GM19351 (cell line): ENCODE measurements at regions not wholly inside any gene's neighbourhood (a gene's known extent, or its start where the extent isn't known, plus 50 kb on each side); places are given as distances from the start of the nearest gene placed in this dataset.
A peak's percentile ranks its signal among the peaks of the same experiment; 100 is the strongest.
"Not testable (repeated sequence)": the region's sequence is repeated elsewhere in the genome, so short reads cannot be mapped to it uniquely, and the experiment has no call there.

Source experiments
- ATAC-seq: cut with Tn5 transposase; IDR thresholded peaks from one replicate; pipeline ENCODE4 v1.9.1; 2021; ENCODE audit warnings: mild to moderate bottlenecking, moderate library complexity; ENCODE audit not compliant: unreplicated experiment

- not testable (repeated sequence) for ATAC-seq
Observed at GRCh38 chr11:82396639-82397038, 337.0 kb downstream of the FAM181B start.

DNA sequence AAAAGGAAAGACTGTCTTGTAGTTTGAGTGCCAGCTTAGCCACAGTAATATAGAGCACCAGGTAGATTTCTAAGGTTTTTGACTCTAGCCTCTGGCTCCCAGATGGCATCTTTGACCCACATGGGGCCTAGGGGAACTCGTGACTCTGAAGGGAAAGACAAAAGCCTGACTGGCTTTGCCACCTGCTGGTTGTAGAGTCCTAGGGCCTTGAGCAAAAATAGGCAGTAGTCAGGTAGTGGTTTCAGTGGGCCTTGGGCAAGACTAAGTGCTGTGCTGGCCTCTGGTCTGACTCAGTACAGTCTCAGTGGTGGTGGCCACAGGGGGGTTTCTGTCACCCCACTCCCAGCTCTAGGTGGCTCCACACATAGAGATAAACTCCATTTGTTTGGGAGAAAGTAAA, 349.4 kb downstream of the FAM181B start:
- no peak for ATAC-seq

DNA sequence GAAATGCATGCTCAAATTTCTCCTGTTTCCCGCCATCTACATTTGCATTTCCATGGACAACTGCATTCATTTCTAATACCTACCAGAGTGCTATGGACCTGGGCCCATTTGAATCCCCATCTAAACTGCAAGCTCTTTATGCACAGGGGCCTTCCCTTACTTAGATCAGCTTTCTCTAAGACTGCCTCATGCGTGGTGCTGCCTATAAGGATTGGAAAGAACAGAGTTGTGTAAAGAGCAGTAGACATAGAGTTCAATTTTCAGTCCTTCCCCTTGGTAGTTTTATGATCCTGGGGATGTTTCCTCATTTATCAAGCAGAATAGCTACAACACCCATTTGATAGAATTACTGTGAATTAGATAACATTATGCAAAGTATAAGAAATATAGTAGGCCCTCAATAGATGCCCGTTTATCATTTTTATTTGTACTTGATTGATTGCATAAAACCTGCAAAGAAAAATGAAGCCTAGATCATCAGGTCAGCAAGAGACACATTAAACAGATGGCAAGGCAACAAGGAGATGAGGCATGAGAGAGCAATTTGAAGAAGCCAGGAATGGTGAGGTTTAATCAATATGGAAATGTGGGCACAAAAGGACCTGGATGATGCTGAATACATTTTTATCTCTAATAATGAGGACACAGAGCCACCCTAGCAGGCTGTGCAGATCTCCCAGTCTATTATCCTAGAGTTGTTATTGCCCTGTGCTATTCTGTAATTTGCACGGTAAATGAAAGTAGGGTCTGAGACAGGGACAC, 359.7 kb downstream of the FAM181B start:
- ATAC-seq: no peak

DNA sequence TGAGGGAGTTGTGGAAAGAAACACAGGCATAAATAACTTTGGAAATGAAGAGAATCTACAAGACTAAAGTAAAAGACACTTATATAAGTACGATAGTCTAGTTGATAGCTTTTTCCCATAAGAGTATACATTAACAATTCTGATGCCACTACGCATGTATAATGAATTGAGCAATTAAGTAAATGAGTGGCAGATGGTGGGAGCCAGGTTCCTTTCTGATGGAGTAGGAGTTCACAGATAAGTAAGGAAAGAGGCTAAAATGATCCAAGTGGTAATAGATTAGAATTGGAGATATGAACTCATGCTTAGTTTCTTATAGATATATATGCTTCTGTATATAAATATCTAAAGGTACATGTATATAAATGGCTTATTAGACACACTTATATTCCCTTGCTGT, 368.3 kb downstream of the FAM181B start:
- ATAC-seq: no peak

DNA sequence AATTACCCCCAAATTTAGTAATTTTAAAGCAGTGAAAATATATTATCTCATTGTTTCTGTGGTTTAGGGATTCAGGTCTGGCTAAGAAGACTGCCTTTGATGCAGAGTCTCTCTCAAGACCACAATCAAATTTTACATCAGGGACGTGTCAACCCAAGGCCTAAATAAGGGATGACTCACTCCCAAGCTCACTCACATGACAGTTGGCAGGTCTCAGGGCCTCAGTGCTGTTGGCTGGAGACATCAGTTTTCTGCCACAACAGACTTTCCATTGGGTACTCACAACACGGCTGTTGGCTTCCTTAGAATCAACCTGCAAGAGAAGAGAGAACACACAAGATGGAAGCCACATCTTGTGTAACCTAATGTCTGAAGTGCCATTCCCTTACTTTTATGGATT, 377.3 kb downstream of the FAM181B start:
- ATAC-seq: no peak

- ATAC-seq: no peak
Observed at GRCh38 chr11:82355313-82355823, 378.3 kb downstream of the FAM181B start.

GRCh38 chr11:82326853-82327252, 406.8 kb downstream of the FAM181B start:
- ATAC-seq: no peak

- ATAC-seq: no peak
Observed at GRCh38 chr11:82321206-82321605, 412.5 kb downstream of the FAM181B start.

DNA sequence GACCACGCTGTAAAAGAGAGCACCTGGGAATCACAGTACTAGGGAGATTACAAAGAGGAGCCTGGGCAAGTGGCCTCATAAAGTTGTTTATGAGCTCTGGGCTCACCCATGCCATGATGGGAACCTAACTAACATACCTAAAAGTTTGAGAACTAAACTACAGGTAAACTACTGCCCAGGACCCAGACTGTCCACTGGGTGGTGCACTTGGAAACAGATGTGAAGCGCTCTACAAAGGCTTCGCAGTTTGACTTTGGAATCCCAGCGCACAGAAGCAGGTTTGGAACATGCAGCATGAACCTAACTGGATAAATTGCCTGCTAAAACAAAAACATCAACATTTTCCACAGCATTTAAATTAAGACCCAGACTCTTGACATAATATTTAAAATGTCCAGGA, 418.6 kb downstream of the FAM181B start:
- peak; percentile 79 for ATAC-seq

DNA sequence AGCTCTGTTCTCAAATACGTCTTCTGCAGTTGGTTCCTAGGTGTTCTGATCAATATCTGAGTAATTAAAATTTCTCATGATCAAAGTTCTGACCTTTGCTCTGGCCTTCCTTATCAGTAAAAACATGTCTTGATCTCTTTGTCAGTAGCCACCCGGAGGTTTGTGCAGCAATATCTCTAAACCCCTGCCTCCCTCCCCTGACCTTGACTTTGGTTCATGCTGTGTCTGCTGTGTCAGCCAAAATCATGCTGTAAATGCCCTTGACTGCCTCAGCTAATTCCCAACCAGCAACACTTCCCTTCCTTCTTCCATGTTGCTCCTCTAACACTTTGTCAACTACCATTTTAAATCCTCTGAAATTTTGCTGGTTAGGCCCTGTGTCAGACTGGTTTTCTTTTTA, 424.7 kb downstream of the FAM181B start:
- no peak for ATAC-seq

DNA sequence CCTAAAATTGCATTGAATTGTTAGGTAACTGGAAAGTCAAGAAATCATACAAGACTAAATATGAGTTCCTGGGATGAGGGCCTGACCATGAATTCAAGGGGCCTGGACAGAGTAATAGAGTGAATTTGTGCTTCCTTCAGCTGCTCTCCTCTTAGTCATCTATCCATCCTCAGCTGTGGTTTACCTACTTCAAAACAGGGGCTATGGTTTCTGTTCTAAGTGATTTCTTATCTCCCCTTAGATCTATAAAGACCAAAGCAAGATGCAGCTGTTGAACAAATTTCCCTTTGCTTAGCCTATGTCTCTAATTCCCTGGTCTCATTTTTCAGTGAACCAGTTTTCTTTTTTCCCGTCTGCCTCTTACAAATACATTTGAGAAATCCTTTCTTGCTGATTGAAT, 428.5 kb downstream of the FAM181B start:
- ATAC-seq: no peak

- ATAC-seq: no peak
Observed at GRCh38 chr11:82303671-82304070, 430.0 kb downstream of the FAM181B start.

GRCh38 chr11:82288471-82288870, 445.2 kb downstream of the FAM181B start:
- ATAC-seq: no peak

DNA sequence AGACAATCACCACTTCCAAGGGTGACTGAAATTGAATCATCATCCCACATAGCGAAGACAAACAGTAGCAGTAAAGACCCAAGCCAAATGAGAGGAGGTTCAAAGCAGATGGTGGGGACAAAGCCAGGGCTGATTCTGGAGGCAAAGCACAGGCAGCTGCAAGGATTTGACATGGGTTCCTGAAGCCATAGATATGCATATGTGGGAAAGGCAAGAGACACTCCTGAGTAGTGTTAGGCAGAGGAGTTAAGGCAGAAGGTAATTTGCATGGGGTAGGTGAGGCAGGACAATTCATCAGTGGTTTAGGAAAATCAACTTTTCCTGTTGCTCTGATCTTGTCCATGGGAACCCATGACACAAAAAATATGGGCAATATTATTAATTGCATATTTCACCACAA, 462.8 kb downstream of the FAM181B start:
- no peak for ATAC-seq

DNA sequence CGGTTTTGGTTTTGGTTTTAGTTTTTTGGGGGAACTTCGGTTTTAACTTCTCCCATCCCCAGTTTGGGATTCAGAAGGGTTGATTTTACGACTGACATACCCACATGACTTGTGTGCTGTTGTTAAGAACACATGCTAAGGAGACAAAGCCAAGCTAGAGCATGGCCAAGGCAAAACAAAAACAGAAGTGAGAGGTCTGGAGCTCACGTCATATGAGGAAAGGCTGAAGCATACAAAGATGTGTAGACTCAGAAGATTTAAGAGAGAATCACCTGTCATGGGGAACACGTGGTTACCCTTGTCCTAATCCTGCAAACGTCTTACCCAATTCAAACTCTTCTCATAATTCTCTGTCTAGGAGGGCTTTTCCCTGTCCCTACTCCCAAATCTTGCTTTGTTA, 465.0 kb downstream of the FAM181B start:
- ATAC-seq: peak; percentile 67

DNA sequence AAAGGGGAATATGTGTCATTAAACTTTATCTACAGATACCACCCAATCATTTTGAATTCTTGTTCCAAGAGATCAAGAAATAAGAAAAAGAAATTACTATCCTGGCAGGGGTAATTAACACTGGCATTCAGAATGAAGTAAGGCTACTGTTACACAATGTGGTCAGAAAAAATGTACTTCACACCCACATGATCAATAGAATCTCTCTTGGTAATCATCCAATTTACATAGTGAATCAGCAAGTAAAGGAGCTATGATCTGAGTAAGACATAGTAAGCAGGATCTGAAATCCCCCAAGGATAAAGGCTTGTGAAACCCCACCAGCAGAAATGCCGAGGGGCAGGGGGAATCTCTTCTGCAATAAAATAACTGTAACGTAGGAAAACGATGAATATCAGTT, 466.5 kb downstream of the FAM181B start:
- no peak for ATAC-seq

DNA sequence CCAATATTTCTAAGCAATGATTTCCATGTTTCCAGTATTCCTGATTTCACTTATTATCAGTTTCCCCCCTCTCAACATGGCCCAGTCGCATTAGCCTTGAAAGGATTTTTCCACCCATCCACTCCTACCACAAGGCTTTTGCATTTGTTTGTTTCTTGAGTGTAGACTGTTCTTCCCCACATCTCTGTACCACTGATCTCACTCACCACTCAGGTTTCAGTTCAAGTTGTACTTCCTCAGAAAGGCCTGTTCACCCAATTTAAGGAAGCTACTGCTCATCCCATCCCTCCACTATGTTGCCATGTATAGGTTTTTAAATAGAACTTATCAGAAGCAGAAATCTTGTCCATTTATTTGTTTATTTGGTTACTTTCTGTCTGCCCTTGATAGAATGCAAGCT, 472.3 kb downstream of the FAM181B start:
- peak; percentile 60 for ATAC-seq

DNA sequence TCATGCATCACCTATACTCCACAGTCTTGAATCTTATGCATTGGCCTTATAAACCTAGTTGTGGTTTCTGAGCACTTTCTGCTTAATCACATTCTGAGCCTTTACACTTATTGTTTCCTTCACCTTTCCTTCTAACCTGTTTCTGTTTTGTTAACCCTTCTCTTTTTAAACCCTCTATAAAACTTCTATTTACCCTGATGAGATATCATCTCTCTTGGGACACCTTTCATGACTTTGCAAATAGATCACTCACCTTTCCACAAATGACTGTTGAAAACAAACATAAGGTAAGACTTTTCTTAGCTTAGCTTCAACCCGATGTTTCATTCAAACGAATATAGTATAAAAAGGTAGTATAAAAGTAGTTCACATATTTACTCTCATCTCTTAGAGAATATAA, 483.6 kb downstream of the FAM181B start:
- no peak for ATAC-seq

DNA sequence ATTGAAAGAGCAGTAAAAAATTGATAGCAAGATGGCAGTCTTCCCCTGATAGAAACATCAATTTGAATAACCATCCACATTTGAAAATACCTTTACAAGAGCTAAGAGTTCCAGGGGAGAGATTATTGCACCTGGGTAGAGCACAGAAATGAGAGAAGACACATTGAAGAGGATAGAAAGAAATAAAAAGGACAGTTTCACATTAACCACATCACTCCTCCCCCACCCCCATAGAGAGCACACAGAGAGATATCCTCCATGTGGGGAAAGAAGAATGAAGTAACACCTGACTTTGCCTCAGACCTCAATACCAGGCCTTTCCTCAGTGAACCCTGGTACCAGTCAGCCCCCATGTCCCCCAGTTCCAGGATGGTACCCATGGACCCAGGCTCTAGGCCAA, 486.7 kb downstream of the FAM181B start:
- ATAC-seq: no peak

DNA sequence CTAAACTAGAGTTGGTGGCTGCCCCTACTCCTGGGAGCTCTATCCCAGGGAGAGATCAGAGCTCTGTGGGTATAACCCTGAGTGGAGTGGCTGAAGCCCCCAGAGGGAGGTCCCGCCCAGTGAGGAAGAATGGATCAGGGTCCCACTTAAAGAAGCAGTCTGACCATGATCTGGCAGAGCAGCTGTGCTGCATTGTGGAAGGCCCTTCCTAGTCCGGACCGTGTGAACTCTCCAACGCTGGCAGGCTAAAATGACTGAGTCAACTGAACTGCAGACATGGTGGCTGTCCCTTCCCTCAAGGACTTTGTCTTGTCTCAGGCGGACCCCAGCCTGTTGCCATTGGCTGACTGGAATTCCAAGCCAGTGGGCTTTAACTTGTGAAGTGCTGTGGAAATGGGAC, 494.2 kb downstream of the FAM181B start:
- ATAC-seq: no peak

DNA sequence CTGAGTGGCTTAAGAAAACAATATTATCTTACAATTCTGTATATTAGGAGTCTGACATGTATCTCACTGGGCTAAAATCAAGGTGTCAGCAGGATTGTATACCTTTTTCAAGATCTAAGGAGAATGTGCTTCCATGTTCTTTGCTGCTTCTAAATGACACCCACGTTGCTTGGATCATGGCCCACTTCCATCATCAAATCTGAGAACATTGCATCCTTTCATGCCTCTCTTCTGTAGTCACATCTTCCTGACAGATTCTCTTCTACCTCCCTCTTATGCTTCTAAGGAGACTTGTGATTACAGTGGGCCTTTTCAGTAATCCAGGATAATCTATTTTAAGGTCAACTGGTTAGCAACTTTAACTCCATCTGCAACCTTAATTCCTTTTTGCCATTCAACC, 499.4 kb downstream of the FAM181B start:
- no peak for ATAC-seq

DNA sequence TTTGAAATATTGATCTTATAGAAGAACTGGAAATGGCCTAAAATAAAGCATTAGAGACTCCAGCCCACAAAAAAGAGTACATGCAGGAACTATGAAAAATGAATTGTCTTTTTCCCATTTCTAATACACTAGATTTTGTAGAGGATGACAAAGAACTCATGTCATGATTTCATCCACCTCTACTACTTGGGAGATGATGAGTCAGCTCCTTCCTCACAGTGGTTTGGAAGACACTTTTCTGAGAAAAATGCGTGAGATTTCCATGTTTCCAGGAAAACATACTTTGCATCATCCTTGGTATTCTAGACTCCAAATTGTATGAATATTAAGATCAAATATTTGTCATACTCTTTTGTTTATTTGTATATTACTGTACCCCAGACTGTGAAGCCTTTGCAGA, 500.5 kb downstream of the FAM181B start:
- ATAC-seq: no peak

DNA sequence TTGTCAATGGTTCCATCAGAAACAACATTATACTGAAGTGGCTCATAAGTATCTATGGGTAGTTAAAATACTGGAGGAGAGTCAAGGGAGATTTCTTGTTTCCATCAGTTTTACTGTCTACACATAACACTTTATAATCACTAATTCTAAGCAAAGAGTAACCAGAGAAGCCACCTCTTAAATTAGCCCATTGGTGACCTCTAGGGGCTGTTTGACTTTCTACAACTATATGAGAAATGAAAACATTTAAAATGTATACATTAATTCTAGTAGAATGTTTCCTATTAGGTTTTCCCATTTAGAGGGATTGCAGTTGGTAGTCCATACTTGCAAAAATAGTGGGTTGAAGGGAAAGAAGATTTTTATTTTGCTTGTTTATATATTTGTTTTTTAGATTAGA, 504.3 kb downstream of the FAM181B start:
- peak; percentile 69 for ATAC-seq
